CD4-positive, alpha-beta T cell treated with Interferon alpha-2 for 1 hour (primary cell): ENCODE measurements at regions not wholly inside any gene's neighbourhood (a gene's known extent, or its start where the extent isn't known, plus 50 kb on each side); places are given as distances from the start of the nearest gene placed in this dataset.
"Not testable (repeated sequence)": the region's sequence is repeated elsewhere in the genome, so short reads cannot be mapped to it uniquely, and the experiment has no call there.

Experiments used
- DNase-seq, 2 donors: peaks; one replicate each; pipeline ENCODE4 v3.0.0-alpha.2; 2020 to 2022

DNA sequence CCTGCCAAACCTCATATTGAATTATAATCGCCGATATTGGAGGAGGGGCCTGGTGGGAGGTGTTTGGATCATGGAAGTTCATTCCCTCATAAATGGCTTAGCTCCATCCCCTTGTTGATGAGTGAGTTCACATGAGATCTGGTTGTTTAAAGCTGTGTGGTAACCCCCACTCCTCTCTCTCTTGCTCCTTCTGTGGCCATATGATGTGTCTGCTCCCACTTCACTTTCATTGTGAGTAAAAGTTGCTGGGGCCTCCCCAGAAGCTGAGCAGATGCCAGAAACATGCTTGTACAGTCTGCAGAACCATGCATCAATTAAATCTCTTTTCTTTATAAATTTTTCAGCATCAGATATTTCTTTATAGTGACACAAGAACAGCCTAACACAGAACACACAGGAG, 929.0 kb upstream of the FAT3 start:
- no peak for DNase-seq

DNA sequence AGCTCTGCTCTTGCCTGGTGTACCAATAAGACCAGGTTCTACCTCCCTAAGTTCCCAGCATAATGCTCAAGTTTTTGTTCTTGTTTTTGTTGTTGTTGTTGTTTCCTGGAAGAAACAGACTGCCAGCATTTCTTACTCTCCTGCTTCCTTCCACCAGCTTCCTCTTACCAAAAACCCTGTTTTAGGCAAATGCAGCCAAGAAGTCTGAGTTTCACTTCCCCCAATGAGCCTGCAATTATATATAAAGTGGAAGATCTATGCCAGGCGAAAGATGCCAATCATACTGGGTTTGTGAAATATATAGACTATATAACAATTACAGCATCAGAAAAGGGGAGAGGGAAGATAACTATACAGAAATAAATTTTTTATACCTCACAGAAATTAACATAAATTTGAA, 931.5 kb upstream of the FAT3 start:
- DNase-seq, result no peak

DNA sequence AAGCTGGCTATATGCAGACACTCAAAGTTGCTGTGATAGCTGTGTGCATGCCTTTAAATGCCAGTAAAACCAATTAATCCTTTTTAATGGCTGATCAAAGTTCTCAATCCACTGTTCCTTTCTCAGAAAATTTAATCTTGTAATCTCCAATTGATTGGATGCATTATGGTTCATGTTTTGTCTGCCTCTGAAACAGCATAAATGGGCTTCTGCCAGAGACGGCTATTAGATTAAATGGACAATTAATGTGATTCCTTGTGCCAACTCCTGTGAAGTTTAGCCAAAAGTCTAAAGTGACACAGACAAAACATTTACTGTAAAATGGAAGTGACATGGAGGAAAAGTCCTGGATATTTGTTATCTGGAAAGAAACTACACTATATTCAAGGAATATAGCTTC, 952.5 kb upstream of the FAT3 start:
- DNase-seq, result no peak

DNA sequence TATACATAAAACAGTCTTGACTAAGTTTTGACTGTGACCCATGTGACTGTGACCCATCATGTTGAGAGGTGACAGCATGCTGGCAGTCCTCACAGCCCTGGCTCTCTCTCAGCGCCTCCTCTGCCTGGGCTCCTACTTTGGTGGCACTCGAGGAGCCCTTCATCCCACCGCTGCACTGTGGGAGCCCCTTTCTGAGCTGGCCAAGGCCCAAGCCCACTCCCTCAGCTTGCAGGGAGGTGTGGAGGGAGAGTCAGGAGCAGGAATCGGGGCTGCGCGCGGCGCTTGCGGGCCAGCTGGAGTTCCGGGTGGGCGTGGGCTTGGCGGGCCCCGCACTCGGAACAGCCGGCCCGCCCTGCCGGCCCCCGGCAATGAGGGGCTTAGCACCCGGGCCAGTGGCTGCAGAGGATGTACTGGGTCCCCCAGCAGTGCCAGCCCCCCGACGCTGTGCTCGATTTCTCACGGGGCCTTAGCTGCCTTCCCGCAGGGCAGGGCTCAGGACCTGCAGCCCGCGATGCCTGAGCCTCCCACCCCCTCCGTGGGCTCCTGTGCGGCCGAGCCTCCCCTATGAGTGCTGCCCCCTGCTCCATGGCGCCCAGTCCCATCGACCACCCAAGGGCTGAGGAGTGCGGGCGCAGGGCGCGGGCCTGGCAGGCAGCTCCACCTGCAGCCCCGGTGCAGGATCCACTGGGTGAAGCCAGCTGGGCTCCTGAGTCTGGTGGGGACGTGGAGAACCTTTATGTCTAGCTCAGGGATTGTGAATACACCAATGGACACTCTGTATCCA, 955.9 kb upstream of the FAT3 start:
- DNase-seq, result not testable (repeated sequence)

DNA sequence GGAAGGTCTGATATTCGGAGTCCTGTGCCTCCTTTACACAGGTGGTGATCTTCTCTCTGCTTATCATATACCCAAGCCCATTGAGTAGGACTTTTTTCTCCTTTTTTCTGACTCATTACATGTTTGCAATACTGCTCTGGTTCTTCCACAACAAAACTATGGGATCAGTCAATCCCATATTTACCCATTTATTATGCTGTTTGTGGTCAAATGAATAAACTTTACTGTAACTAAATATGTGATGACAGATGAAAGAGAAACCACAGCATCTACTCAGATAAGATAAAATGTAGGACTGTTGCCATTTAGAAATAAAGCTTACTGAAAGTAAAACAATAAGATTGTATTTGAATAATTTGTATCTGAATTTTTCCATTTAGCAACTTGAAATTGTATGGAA, 958.7 kb upstream of the FAT3 start:
- DNase-seq, result no peak

DNA sequence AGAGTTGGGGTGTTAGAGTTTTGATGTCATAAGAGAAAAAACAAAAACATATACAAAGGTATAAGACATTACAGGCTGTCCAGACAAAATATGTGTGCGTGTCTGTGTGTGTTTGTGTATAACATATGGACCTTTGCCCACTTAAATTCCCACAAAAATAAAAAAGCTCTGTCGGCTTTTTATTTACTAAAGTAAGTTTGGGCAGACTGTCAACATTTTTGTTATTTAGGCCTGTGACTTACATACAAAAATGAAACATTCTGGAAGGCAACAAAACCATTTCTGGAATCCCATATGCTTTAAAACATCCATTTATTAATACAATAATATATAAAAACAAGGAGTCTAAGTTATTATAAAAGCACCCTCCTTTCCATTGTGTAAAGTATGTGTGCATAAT, 960.1 kb upstream of the FAT3 start:
- no peak for DNase-seq

DNA sequence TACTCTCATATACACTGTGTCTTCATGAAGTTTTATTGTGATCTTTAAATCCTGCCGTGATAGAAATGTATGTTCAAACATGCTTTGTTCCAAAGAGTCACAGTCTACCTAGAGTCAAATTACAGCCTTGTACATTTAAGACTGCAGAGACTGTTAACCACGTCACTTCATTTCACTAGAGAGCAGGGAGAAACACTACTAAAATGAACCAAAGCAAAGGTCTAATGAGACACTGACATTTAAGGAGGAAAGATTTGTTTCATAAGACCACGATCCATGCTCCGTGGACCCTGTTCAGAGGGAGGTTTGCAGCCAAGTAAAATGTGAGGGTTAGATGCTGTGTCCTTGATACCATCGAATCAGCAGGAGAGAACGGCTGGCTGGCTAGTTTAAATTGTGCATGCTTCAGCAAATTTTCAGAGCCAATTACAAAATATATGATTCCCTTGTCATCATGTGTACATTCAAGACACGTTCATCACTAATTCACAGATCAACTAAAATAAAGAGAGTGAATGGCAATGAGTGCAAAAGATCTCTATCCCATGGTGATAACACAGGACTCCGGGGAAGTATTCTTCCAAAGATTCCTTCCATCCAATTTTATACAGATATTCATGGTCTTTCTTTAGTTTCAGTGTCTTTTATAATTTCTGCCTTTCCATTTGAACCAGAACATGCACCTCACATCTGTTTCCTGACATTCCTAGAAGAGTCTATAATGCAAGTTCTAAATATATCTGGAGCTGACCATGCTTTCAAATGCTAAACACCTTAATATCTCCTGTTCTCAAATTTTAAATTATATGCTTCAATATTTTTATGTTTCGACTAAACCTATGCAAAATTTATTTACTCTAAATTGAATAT, 960.9 kb upstream of the FAT3 start:
- DNase-seq, result no peak

DNA sequence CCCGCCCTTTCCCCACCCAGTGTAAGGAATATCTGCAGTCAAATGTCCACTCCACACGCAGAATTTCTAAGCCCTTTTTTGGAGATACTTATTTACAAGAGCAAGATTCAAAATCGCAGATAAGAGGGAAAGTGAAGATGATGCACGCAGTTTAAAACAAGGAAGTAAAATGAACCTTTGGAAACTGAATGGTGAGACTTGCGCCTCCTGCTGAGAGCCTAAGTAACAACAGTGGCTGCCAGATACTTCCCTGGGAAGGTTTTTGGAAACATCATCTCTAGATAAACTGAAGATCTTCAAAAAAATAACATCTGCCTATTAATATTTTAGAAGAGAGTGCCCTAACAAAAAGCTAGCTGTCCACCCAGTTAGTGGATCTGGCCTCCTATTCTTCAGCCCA, 963.1 kb upstream of the FAT3 start:
- DNase-seq, result no peak

DNA sequence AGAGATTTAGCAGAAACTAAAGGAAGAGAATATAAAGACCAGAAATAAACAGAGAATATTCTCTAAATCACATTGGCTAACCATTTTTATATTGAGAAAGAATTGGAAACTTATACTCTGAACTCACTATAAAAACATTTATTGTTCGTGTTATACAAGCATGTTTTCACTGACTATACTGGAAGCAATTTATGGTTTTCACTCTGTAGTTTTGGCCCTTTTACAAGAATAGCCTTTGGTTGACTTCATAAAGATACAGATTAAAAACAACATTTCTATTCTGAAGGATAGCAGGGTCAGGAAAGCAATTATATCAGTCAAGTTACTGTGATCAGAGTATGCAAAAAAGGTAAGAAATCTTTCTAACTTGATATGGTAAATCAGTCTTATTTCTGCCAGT, 965.7 kb upstream of the FAT3 start:
- no peak for DNase-seq

DNA sequence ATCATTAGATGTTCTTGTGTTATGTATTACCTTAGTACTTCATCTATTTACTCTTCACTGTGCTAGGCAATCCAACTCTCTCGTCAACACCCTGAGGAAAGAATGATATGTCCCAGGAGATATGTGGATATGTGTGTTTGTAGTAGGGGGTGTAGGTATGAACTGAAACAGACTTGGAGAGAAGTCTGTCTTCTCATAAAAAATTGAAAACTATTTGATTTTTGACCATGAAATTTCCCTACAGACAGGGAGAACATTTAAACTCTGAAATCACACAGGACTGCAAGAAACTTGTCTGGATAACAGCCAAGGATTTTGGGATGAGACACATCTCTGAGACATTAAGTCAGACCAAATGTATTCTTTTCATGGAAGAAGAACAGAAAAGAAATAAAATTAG, 967.0 kb upstream of the FAT3 start:
- no peak for DNase-seq

DNA sequence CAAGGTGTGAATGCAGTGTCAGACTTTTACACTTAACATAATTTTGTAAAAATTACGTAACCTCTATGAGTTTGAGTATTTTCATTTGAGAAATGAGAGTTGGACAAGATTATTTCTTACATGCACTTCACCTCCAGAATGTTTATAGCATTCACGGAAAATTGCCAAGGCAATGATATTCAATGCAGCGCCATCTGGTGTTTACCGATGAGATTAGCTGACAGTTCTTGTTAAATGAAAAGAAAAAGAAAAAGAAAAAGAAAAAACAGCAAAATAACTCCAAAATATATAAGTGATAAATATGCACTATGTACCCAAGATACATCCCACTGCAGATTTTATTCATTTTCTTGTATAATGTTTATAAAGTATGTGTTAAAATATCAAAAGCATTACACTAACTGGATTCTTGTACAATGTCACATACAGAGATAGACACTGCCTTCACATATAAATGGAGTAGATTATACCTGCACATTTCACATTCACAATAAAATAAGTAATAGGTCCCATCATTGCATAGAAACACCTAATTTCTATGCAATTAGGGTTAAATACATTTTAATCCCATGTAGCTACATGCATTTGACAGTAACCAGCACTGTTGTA, 976.3 kb upstream of the FAT3 start:
- no peak for DNase-seq

DNA sequence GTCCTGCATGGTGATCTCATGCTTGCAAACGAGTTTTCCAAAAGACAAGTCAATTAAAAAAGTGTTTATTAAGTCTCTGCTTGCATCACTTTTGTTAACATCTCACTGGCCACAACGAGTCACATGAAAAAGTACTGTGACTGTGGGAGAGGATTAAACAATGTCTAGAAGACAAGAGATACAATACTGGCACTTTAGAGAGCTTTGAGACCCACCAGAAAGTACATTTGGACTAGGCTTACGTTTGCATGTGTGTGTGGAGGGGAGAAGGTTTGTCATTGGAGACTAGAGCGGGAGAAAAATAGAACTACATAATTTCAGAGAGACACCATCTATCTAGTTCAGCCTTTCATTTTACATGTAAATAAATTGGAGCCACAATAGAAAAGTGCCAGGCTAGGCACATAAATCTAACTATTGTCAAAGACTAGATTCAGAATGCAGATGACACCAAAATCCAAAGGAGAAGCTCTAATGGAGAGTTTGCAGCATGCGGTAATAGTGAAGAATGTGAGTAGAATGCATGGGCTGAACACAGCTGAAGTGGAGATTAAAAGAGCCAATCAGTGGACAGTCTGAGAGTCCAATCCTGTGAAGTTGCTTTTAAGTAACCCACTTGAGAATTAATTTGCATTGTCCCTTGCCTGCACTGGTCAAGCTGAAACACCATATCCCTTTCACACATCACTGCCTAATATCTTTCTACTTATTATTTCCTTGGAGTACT, 977.4 kb upstream of the FAT3 start:
- no peak for DNase-seq

DNA sequence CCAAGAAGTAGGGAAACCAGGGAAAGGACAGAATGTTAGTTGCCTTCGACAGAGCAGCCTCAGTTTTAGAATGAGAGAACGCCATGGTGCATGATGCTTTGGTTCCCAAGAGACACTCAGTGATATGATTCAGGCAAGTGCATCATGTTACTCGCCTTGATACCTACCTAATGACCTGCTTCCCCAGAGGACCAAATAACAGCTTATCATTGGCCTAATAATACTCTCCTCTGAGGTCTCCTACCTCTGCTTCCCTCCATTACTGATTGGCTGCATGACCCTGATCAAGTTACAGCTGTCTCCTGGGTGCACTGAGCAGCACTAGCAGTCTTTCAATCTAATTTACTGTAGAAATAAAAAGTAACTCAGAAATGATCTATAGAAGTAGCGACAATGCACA, 979.7 kb upstream of the FAT3 start:
- no peak for DNase-seq

DNA sequence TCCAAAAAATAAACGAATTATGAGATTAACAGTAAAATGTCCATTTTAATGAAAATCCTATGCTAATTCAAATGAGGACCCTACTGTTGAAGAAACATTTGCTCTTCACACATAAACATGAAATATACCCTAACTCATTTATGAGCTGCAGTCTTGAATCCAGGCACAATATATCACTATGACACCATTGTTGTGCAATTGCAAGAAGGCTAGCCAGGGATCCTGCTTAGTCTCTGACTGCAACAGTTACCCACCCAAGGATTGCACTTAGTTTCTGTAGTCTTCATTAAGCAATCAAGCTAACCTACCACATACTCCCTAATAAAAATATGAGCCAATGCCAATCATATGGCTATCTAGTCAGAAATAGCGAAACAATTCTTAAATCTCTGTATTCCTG, 981.0 kb upstream of the FAT3 start:
- no peak for DNase-seq

DNA sequence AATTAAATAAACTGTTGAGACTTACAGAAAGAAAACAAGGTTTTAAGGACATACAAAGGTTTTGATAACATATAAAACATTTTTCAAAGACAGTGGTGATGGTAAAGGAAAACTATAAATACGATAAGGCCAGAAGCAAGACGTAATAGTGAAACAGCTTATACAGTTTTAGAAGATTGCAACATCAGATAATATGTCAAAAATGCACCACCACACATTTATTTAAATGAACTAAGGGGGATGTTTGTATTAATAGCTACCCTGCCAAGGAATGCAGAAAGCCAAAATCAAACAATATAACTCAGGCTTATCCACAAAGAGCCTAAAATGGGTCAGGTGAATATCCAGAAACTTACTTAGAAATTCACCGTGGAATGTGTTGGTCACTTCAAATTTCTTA, 981.6 kb upstream of the FAT3 start:
- DNase-seq, result no peak

DNA sequence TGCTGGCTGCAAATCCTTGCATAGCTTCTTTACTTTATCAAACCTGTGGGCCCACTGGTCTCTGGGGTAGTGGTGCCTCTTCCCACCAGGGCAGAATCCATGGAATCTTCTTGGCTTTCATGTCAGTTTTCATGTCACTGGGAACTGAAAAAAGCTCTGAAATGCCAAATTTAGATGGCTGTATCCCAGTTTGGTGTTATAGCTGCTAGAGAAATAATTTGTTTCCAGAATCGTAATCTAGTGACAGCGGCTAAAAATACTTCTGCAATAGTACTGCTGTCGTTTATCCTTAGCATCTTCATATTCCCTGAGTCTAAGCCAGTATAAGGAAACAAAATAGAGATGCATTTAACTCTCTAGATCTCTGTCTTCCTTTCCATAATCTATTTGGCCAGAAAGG, 983.4 kb upstream of the FAT3 start:
- no peak for DNase-seq

DNA sequence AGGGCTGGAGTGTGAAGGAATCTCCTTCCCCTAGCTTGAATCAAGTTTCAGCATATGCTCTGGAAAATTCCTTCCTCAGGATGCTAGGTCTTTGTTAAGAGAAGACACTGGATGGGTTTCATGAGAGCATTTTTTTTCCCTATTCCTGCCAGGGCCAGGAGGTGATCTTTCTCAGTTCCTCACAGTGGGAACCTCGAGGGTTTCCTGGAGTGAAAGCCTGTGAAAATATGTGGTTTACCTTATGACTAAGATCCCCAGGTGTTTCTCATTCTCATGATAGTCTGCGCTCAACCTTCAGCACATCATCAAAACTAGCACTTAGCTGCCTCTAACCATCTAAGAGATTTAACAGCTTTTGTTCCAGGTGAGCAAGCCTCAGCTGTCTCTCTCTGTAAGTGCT, 985.3 kb upstream of the FAT3 start:
- no peak for DNase-seq

DNA sequence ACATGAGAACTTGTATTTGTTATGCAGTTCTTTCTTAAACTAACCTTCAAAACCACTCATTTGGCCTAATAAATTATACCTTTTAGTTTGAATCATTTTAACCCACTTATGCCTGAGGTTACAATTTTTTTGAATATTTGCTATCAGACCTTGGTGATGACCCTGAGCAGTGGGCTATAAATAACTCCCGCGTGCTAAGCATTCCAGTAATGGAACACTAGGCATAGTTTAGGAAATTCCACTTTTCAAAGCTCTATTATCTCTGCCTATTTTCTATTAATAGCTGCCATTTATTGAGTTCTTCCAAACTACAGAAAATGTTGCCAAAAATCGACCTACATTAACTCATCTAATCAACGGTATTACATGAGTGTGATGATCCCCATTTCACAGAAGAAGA, 993.4 kb upstream of the FAT3 start:
- no peak for DNase-seq

DNA sequence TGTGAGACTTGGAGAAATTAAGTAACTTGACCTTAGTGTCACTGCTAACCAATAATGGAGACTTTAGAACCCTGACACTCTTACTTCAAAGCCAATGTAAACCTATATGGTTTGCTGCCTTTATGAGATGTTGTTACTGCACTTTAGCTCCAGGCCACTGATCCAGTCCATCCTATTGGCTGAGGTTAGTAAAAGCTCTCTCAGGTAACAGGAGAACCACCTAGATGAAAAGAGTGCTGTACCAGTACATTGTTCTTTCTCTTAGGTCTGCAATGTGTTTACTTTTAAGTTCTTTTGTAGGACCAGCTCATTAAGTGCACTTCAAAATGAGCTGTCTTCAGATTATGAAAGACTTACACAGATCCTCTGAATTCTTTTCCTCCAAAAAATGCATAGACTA, 994.0 kb upstream of the FAT3 start:
- no peak for DNase-seq

DNA sequence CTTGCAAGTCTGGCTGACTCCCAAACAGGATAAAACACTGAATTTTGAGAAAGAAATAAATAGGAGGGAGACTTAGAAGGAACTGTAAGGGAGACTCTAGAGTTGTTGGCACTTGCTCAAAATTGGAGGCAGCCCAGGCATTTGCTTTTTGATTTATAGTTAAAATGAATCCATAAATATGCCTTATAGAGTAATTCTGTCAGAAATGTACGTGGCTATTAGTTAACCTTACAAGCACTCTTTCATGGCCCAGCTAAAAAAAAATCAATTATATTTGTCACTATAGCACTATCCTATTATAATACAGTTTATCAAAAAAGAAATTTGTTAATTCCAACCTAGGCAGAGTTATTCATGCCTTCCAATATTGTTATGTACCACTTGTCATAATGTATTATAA, 1000.0 kb upstream of the CHORDC1 start:
- DNase-seq, result no peak

DNA sequence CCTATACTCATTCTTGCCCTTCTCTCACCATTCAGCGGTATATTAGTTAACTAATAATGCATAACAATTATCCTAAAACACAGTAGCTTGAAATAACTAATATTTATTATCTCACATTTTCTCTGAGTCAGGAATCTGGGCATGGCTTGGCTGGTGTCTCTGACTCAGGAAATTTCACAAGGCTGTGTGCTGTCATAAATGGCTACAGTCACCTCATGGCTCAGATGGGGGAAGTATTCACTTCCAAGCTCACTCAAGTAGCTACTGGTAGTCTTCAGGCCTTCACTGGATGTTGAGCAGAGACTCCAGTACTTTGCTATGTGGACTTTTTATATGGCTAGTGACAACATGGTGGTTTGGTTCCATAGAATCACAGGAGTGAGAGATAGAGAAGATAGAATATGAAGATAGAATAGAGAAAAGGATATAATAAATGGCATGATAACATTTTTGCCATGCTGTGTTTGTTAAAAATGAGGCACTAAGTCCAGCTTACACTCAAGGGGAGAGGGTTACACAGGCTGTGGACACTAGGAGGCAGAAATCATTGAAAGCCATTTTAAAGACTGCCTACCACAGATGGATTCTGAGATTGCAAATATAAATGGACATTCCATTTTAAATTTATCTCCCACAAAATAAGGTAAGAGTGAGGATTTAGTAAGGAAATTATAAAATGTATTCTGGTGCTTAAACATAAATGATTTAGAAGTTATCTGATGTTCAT, 997.8 kb upstream of the CHORDC1 start:
- no peak for DNase-seq

DNA sequence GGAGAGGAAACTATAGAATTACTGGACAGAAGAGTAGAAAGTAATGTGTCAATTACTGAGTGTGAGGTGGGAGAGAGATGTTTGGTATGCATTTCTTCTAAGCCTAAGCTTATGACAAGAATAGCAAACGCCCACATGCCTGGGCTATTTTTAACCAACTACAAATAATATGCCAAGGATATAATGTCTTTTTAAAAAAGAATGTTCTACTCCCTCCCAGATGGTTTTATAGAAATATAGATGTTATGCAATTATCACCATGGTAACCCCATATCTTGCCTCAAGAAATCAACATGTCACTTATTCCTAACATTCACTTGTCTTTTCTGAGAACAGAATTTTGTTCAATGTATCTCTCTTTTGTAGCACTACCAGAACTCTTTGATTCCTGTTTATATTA, 996.7 kb upstream of the CHORDC1 start:
- no peak for DNase-seq

DNA sequence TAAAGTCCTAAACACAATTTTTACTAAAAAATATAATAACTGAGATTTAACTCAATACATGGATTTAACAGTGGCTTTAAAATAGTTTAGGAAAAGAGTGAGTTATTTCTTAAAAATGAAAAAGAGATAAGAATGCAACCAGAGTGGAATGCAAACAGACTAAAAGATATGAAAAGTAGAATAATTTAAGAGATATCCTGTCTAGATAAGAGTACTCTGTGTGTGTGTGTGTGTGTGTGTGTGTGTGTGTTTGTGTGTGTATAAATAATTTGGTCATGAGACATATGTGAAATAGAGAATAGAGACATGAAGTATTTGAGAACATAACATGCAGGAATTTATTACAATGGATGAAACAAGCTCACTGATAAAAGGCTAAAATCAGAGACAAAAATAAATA, 986.9 kb upstream of the CHORDC1 start:
- no peak for DNase-seq
